ENCODE measurements at regions not wholly inside any gene's neighbourhood (a gene's known extent, or its start where the extent isn't known, plus 50 kb on each side); places are given as distances from the start of the nearest gene placed in this dataset.

- TF ChIP-seq POLR2AphosphoS5 (IDR thresholded peaks at IDR 0.05; ENCODE audit: low read depth, low read length), result no peak
- TF ChIP-seq REST (IDR thresholded peaks at IDR 0.05; ENCODE audit: insufficient read depth in 1 of 2, low read depth in 2 of 2, low read length in 2 of 2), result no peak
Measured at GRCh38 chr3:171974986-171975837, 64.2 kb upstream of the FNDC3B start.

Data from PFSK-1 (cell line).